Tibial nerve (tissue), 4 donors: ENCODE measurements at regions not wholly inside any gene's neighbourhood (a gene's known extent, or its start where the extent isn't known, plus 50 kb on each side); places are given as distances from the start of the nearest gene placed in this dataset.

Source experiments
- EP300 ChIP-seq, 2 donors: sonication (generic); formaldehyde crosslinking; IDR thresholded peaks; one replicate each; pipeline ENCODE4 v1.6.1; 2017; ENCODE audit warnings: antibody characterized with exemption in 2 of 2, mild to moderate bottlenecking in 1 of 2
- POLR2A ChIP-seq, 2 donors: fragments of 450-650 bp; IDR thresholded peaks; one replicate each; pipeline ENCODE4 v1.6.1; 2017; ENCODE audit warnings: antibody characterized with exemption in 2 of 2, mild to moderate bottlenecking in 2 of 2, moderate library complexity in 2 of 2
- TF ChIP-seq, protein P1 (sequence below), 5 experiments: fragments of 200-600 bp in 3 of 5; fragments of 450-650 bp in 2 of 5; sonication (generic) in 3 of 5; IDR thresholded peaks; one replicate each; pipeline ENCODE4 v1.5.1; 2016 to 2019; ENCODE audit warnings: antibody characterized with exemption in 5 of 5, mild to moderate bottlenecking in 3 of 5, moderate library complexity in 2 of 5

DNA sequence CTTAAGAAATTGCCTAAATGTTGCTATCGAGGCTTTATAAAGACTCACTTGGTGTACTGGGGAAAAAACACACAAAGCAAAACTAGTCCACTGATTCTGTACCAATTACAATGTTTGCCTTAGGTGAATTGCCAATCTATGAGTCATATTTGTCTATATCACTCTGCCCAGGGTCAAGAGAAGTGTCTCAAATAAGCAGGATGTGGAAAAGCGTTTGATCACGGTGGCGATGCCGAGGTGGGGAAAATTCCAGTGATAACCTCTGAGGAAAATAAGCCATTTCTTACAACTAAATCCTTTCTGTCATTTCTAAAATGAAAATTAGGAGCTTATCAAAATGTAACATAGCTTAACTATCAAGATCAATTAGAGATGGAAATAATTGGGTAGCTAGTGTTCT, 148.6 kb upstream of the DIO3 start:
- TF ChIP-seq, protein P1, sequence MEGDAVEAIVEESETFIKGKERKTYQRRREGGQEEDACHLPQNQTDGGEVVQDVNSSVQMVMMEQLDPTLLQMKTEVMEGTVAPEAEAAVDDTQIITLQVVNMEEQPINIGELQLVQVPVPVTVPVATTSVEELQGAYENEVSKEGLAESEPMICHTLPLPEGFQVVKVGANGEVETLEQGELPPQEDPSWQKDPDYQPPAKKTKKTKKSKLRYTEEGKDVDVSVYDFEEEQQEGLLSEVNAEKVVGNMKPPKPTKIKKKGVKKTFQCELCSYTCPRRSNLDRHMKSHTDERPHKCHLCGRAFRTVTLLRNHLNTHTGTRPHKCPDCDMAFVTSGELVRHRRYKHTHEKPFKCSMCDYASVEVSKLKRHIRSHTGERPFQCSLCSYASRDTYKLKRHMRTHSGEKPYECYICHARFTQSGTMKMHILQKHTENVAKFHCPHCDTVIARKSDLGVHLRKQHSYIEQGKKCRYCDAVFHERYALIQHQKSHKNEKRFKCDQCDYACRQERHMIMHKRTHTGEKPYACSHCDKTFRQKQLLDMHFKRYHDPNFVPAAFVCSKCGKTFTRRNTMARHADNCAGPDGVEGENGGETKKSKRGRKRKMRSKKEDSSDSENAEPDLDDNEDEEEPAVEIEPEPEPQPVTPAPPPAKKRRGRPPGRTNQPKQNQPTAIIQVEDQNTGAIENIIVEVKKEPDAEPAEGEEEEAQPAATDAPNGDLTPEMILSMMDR (IDR thresholded peaks at IDR 0.05): no peak
- no peak for TF ChIP-seq POLR2A (IDR thresholded peaks at IDR 0.05)
- no peak for TF ChIP-seq EP300 (IDR thresholded peaks at IDR 0.05)
